GM18873 (cell line): ENCODE measurements at regions not wholly inside any gene's neighbourhood (a gene's known extent, or its start where the extent isn't known, plus 50 kb on each side); places are given as distances from the start of the nearest gene placed in this dataset.
"Not testable (repeated sequence)": the region's sequence is repeated elsewhere in the genome, so short reads cannot be mapped to it uniquely, and the experiment has no call there.

Experiments used
- ATAC-seq: cut with Tn5 transposase; IDR thresholded peaks from one replicate; pipeline ENCODE4 v1.9.1; 2021; ENCODE audit warnings: mild to moderate bottlenecking, moderate library complexity, moderate number of reproducible peaks; ENCODE audit not compliant: unreplicated experiment, low FRiP score

- no peak for ATAC-seq
Observed at GRCh38 chr4:148693913-148694649, 251.9 kb upstream of the NR3C2 start.

- ATAC-seq: no peak
Observed at GRCh38 chr4:148692242-148692641, 250.0 kb upstream of the NR3C2 start.

- ATAC-seq: no peak
Observed at GRCh38 chr4:148686449-148686848, 244.2 kb upstream of the NR3C2 start.

GRCh38 chr4:148684638-148685037, 242.4 kb upstream of the NR3C2 start:
- no peak for ATAC-seq

- ATAC-seq: no peak
Observed at GRCh38 chr4:148680884-148681283, 238.7 kb upstream of the NR3C2 start.

GRCh38 chr4:148676344-148676743, 234.1 kb upstream of the NR3C2 start:
- no peak for ATAC-seq

GRCh38 chr4:148674876-148675275, 232.7 kb upstream of the NR3C2 start:
- ATAC-seq: no peak

GRCh38 chr4:148664636-148665035, 222.4 kb upstream of the NR3C2 start:
- no peak for ATAC-seq

GRCh38 chr4:148654131-148654530, 211.9 kb upstream of the NR3C2 start:
- ATAC-seq: no peak

- no peak for ATAC-seq
Observed at GRCh38 chr4:148653681-148654080, 211.5 kb upstream of the NR3C2 start.

- no peak for ATAC-seq
Observed at GRCh38 chr4:148651991-148652390, 209.8 kb upstream of the NR3C2 start.

GRCh38 chr4:148649652-148650331, 207.6 kb upstream of the NR3C2 start:
- ATAC-seq: no peak

- ATAC-seq: no peak
Observed at GRCh38 chr4:148643851-148644250, 201.6 kb upstream of the NR3C2 start.

- ATAC-seq: no peak
Observed at GRCh38 chr4:148642907-148643306, 200.7 kb upstream of the NR3C2 start.

GRCh38 chr4:148638079-148638478, 195.9 kb upstream of the NR3C2 start:
- not testable (repeated sequence) for ATAC-seq

- not testable (repeated sequence) for ATAC-seq
Observed at GRCh38 chr4:148637453-148637852, 195.2 kb upstream of the NR3C2 start.

- ATAC-seq: no peak
Observed at GRCh38 chr4:148634476-148634875, 192.3 kb upstream of the NR3C2 start.

- no peak for ATAC-seq
Observed at GRCh38 chr4:148633720-148634119, 191.5 kb upstream of the NR3C2 start.

GRCh38 chr4:148632476-148632875, 190.3 kb upstream of the NR3C2 start:
- no peak for ATAC-seq

- ATAC-seq: no peak
Observed at GRCh38 chr4:148630051-148630450, 187.8 kb upstream of the NR3C2 start.

- ATAC-seq: no peak
Observed at GRCh38 chr4:148618856-148619255, 176.6 kb upstream of the NR3C2 start.

- no peak for ATAC-seq
Observed at GRCh38 chr4:148608968-148609367, 166.8 kb upstream of the NR3C2 start.
